ENCODE measurements at regions not wholly inside any gene's neighbourhood (a gene's known extent, or its start where the extent isn't known, plus 50 kb on each side); places are given as distances from the start of the nearest gene placed in this dataset.

GRCh38 chr5:60184606-60185005, 291.1 kb upstream of the PDE4D start:
- Histone ChIP-seq H3K23ac (ENCODE audit: low read length) (no peak overlapping the region), H2AK5ac (ENCODE audit: low read length) (no peak overlapping the region), H2BK5ac (ENCODE audit: low read length) (no peak overlapping the region), H3K27me3 (ENCODE audit: insufficient read depth, low read length, poor library complexity) (no peaks in the 10 kb centered on the region), H3K79me2 (ENCODE audit: control insufficient read depth, insufficient read depth, low read length) (no peaks in the 10 kb centered on the region), H2BK120ac (ENCODE audit: low read depth, low read length) (no peak overlapping the region), H3K9ac (ENCODE audit: low read length) (no peak overlapping the region), H3K4ac (ENCODE audit: low read depth, low read length) (no peak overlapping the region), H3K79me1 (ENCODE audit: low read length) (no peaks in the 10 kb centered on the region), H2BK15ac (replicated peaks; ENCODE audit: low read depth) (no peak overlapping the region), H3K18ac (ENCODE audit: low read length) (no peak overlapping the region), H4K5ac (ENCODE audit: low read length) (no peak overlapping the region), H3K27ac (ENCODE audit: low read depth, low read length) (no peak overlapping the region), H3K56ac (ENCODE audit: low read length) (no peak overlapping the region), H3K4me1 (ENCODE audit: control insufficient read depth, low read depth, low read length) (no peaks in the 10 kb centered on the region), H3K36me3 (ENCODE audit: control insufficient read depth, insufficient read depth, low read length) (no peaks in the 10 kb centered on the region), H3K4me2 (ENCODE audit: low read length) (no peak overlapping the region), H3K4me3 (ENCODE audit: low read length) (no peak overlapping the region), H4K8ac (ENCODE audit: low read depth, low read length) (no peak overlapping the region)
- no CpG with 5 or more reads among the region's 2 CpGs for WGBS (ENCODE audit: extremely low coverage, insufficient coverage, low lambda C conversion rate)
- DNase-seq, result no peak

GRCh38 chr5:60183881-60184280, 290.4 kb upstream of the PDE4D start:
- Histone ChIP-seq H3K27ac (ENCODE audit: low read depth, low read length) (no peak overlapping the region), H3K36me3 (ENCODE audit: control insufficient read depth, insufficient read depth, low read length) (no peaks in the 10 kb centered on the region), H2BK15ac (replicated peaks; ENCODE audit: low read depth) (no peak overlapping the region), H4K8ac (ENCODE audit: low read depth, low read length) (no peak overlapping the region), H4K5ac (ENCODE audit: low read length) (no peak overlapping the region), H2AK5ac (ENCODE audit: low read length) (no peak overlapping the region), H3K4me2 (ENCODE audit: low read length) (no peak overlapping the region), H2BK5ac (ENCODE audit: low read length) (no peak overlapping the region), H3K79me1 (ENCODE audit: low read length) (no peaks in the 10 kb centered on the region), H3K56ac (ENCODE audit: low read length) (no peak overlapping the region), H3K4me1 (ENCODE audit: control insufficient read depth, low read depth, low read length) (no peaks in the 10 kb centered on the region), H3K79me2 (ENCODE audit: control insufficient read depth, insufficient read depth, low read length) (no peaks in the 10 kb centered on the region), H3K27me3 (ENCODE audit: insufficient read depth, low read length, poor library complexity) (no peaks in the 10 kb centered on the region), H3K4ac (ENCODE audit: low read depth, low read length) (no peak overlapping the region), H3K4me3 (ENCODE audit: low read length) (no peak overlapping the region), H2BK120ac (ENCODE audit: low read depth, low read length) (no peak overlapping the region), H3K9ac (ENCODE audit: low read length) (no peak overlapping the region), H3K23ac (ENCODE audit: low read length) (no peak overlapping the region), H3K18ac (ENCODE audit: low read length) (no peak overlapping the region)
- WGBS (ENCODE audit: extremely low coverage, insufficient coverage, low lambda C conversion rate), result no CpG with 5 or more reads among the region's 1 CpG
- DNase-seq, result no peak

- Histone ChIP-seq H3K23ac (ENCODE audit: low read length) (no peak overlapping the region), H3K79me2 (ENCODE audit: control insufficient read depth, insufficient read depth, low read length) (no peaks in the 10 kb centered on the region), H3K27ac (ENCODE audit: low read depth, low read length) (no peak overlapping the region), H3K79me1 (ENCODE audit: low read length) (no peaks in the 10 kb centered on the region), H2BK5ac (ENCODE audit: low read length) (no peak overlapping the region), H3K27me3 (ENCODE audit: insufficient read depth, low read length, poor library complexity) (no peaks in the 10 kb centered on the region), H3K4ac (ENCODE audit: low read depth, low read length) (no peak overlapping the region), H3K18ac (ENCODE audit: low read length) (no peak overlapping the region), H3K4me3 (ENCODE audit: low read length) (no peak overlapping the region), H4K8ac (ENCODE audit: low read depth, low read length) (no peak overlapping the region), H3K9ac (ENCODE audit: low read length) (no peak overlapping the region), H2AK5ac (ENCODE audit: low read length) (no peak overlapping the region), H2BK15ac (replicated peaks; ENCODE audit: low read depth) (no peak overlapping the region), H4K5ac (ENCODE audit: low read length) (no peak overlapping the region), H2BK120ac (ENCODE audit: low read depth, low read length) (no peak overlapping the region), H3K4me1 (ENCODE audit: control insufficient read depth, low read depth, low read length) (no peaks in the 10 kb centered on the region), H3K4me2 (ENCODE audit: low read length) (no peak overlapping the region), H3K36me3 (ENCODE audit: control insufficient read depth, insufficient read depth, low read length) (no peaks in the 10 kb centered on the region), H3K56ac (ENCODE audit: low read length) (no peak overlapping the region)
- no CpG with 5 or more reads among the region's 1 CpG for WGBS (ENCODE audit: extremely low coverage, insufficient coverage, low lambda C conversion rate)
- no peak for DNase-seq
These were observed 284.6 kb upstream of the PDE4D start for GRCh38 chr5:60178101-60178500.

GRCh38 chr5:60177596-60177995, 284.1 kb upstream of the PDE4D start:
- H3K27me3 ChIP-seq (ENCODE audit: insufficient read depth, low read length, poor library complexity), result no peaks in the 10 kb centered on the region
- no peak overlapping the region for H4K5ac ChIP-seq (ENCODE audit: low read length)
- H3K56ac ChIP-seq (ENCODE audit: low read length), result no peak overlapping the region
- no peaks in the 10 kb centered on the region for H3K79me1 ChIP-seq (ENCODE audit: low read length)
- H3K4me1 ChIP-seq (ENCODE audit: control insufficient read depth, low read depth, low read length), result no peaks in the 10 kb centered on the region
- no peak overlapping the region for H4K8ac ChIP-seq (ENCODE audit: low read depth, low read length)
- H3K27ac ChIP-seq (ENCODE audit: low read depth, low read length), result no peak overlapping the region
- no peaks in the 10 kb centered on the region for H3K36me3 ChIP-seq (ENCODE audit: control insufficient read depth, insufficient read depth, low read length)
- H3K4me2 ChIP-seq (ENCODE audit: low read length), result no peak overlapping the region
- H3K4me3 ChIP-seq (ENCODE audit: low read length), result no peak overlapping the region
- no peak overlapping the region for H2BK5ac ChIP-seq (ENCODE audit: low read length)
- H3K23ac ChIP-seq (ENCODE audit: low read length), result no peak overlapping the region
- H3K4ac ChIP-seq (ENCODE audit: low read depth, low read length), result no peak overlapping the region
- no peak overlapping the region for H2BK15ac ChIP-seq (replicated peaks; ENCODE audit: low read depth)
- no peak overlapping the region for H2AK5ac ChIP-seq (ENCODE audit: low read length)
- H3K79me2 ChIP-seq (ENCODE audit: control insufficient read depth, insufficient read depth, low read length), result no peaks in the 10 kb centered on the region
- no peak overlapping the region for H2BK120ac ChIP-seq (ENCODE audit: low read depth, low read length)
- no peak overlapping the region for H3K18ac ChIP-seq (ENCODE audit: low read length)
- no peak for DNase-seq
- H3K9ac ChIP-seq (ENCODE audit: low read length), result no peak overlapping the region
- no CpG with 5 or more reads among the region's 4 CpGs for WGBS (ENCODE audit: extremely low coverage, insufficient coverage, low lambda C conversion rate)

GRCh38 chr5:60173667-60174066, 280.1 kb upstream of the PDE4D start:
- Histone ChIP-seq H2BK15ac (replicated peaks; ENCODE audit: low read depth) (no peak overlapping the region), H3K56ac (ENCODE audit: low read length) (no peak overlapping the region), H3K4ac (ENCODE audit: low read depth, low read length) (no peak overlapping the region)

GRCh38 chr5:60163762-60164161, 270.2 kb upstream of the PDE4D start:
- Histone ChIP-seq H2BK120ac (ENCODE audit: low read depth, low read length) (no peak overlapping the region), H3K27me3 (ENCODE audit: insufficient read depth, low read length, poor library complexity) (no peaks in the 10 kb centered on the region), H3K23ac (ENCODE audit: low read length) (no peak overlapping the region), H3K79me1 (ENCODE audit: low read length) (no peaks in the 10 kb centered on the region), H3K9ac (ENCODE audit: low read length) (no peak overlapping the region), H2BK15ac (replicated peaks; ENCODE audit: low read depth) (no peak overlapping the region), H2BK5ac (ENCODE audit: low read length) (no peak overlapping the region), H3K27ac (ENCODE audit: low read depth, low read length) (no peak overlapping the region), H3K4ac (ENCODE audit: low read depth, low read length) (no peak overlapping the region), H4K5ac (ENCODE audit: low read length) (no peak overlapping the region), H3K36me3 (ENCODE audit: control insufficient read depth, insufficient read depth, low read length) (no peaks in the 10 kb centered on the region), H2AK5ac (ENCODE audit: low read length) (no peak overlapping the region), H4K8ac (ENCODE audit: low read depth, low read length) (no peak overlapping the region), H3K79me2 (ENCODE audit: control insufficient read depth, insufficient read depth, low read length) (no peaks in the 10 kb centered on the region), H3K4me1 (ENCODE audit: control insufficient read depth, low read depth, low read length) (no peaks in the 10 kb centered on the region), H3K4me2 (ENCODE audit: low read length) (no peak overlapping the region), H3K18ac (ENCODE audit: low read length) (no peak overlapping the region), H3K56ac (ENCODE audit: low read length) (no peak overlapping the region), H3K4me3 (ENCODE audit: low read length) (no peak overlapping the region)
- WGBS (ENCODE audit: extremely low coverage, insufficient coverage, low lambda C conversion rate), result no CpG with 5 or more reads among the region's 1 CpG
- no peak for DNase-seq

More at GRCh38 chr5:60173667-60174066, 280.1 kb upstream of the PDE4D start:
- Histone ChIP-seq H3K79me2 (ENCODE audit: control insufficient read depth, insufficient read depth, low read length) (no peaks in the 10 kb centered on the region), H2AK5ac (ENCODE audit: low read length) (no peak overlapping the region), H3K27ac (ENCODE audit: low read depth, low read length) (no peak overlapping the region), H3K23ac (ENCODE audit: low read length) (no peak overlapping the region), H3K4me3 (ENCODE audit: low read length) (no peak overlapping the region), H3K79me1 (ENCODE audit: low read length) (no peaks in the 10 kb centered on the region), H4K5ac (ENCODE audit: low read length) (no peak overlapping the region), H3K4me2 (ENCODE audit: low read length) (no peak overlapping the region), H3K27me3 (ENCODE audit: insufficient read depth, low read length, poor library complexity) (no peaks in the 10 kb centered on the region), H3K36me3 (ENCODE audit: control insufficient read depth, insufficient read depth, low read length) (no peaks in the 10 kb centered on the region), H2BK120ac (ENCODE audit: low read depth, low read length) (no peak overlapping the region), H3K18ac (ENCODE audit: low read length) (no peak overlapping the region), H3K4me1 (ENCODE audit: control insufficient read depth, low read depth, low read length) (no peaks in the 10 kb centered on the region), H2BK5ac (ENCODE audit: low read length) (no peak overlapping the region), H3K9ac (ENCODE audit: low read length) (no peak overlapping the region), H4K8ac (ENCODE audit: low read depth, low read length) (no peak overlapping the region)
- DNase-seq, result no peak
